Stimulated activated CD4-positive, alpha-beta T cell treated with anti-CD3 and anti-CD28 coated beads, Interleukin-2, amount 100 ng/mL, for 48 hours (primary cell): ENCODE measurements at regions not wholly inside any gene's neighbourhood (a gene's known extent, or its start where the extent isn't known, plus 50 kb on each side); places are given as distances from the start of the nearest gene placed in this dataset.
"Not testable (repeated sequence)": the region's sequence is repeated elsewhere in the genome, so short reads cannot be mapped to it uniquely, and the experiment has no call there.

Experiments
- DNase-seq, 2 donors: peaks; one replicate each; pipeline ENCODE4 v3.0.0-alpha.2; 2020

- no peak for DNase-seq
These were observed 615.2 kb downstream of the TRIML1 start for GRCh38 chr4:188754372-188755002.

GRCh38 chr4:188767496-188767895 lies 628.3 kb downstream of the TRIML1 start:
- DNase-seq, result no peak

- DNase-seq, result no peak
These were observed 639.7 kb downstream of the TRIML1 start for GRCh38 chr4:188778905-188779304.

GRCh38 chr4:188779581-188779980 lies 640.3 kb downstream of the TRIML1 start:
- DNase-seq, result no peak

- DNase-seq, result no peak
These were observed 640.8 kb downstream of the TRIML1 start for GRCh38 chr4:188780028-188780427.

GRCh38 chr4:188780686-188781085 lies 641.4 kb downstream of the TRIML1 start:
- no peak for DNase-seq

- DNase-seq, result no peak
These were observed 642.4 kb downstream of the TRIML1 start for GRCh38 chr4:188781655-188782054.

- no peak for DNase-seq
These were observed 643.9 kb downstream of the TRIML1 start for GRCh38 chr4:188783175-188783574.

GRCh38 chr4:188783606-188784160 lies 644.4 kb downstream of the TRIML1 start:
- DNase-seq, result no peak

GRCh38 chr4:188796600-188796999 lies 657.4 kb downstream of the TRIML1 start:
- not testable (repeated sequence) for DNase-seq

GRCh38 chr4:188797011-188797410 lies 657.8 kb downstream of the TRIML1 start:
- not testable (repeated sequence) for DNase-seq

GRCh38 chr4:188804861-188805260 lies 665.6 kb downstream of the TRIML1 start:
- no peak for DNase-seq

- DNase-seq, result no peak
These were observed 671.9 kb downstream of the TRIML1 start for GRCh38 chr4:188811121-188811520.

- no peak for DNase-seq
These were observed 673.4 kb downstream of the TRIML1 start for GRCh38 chr4:188812644-188813043.

GRCh38 chr4:188818300-188818699 lies 679.1 kb downstream of the TRIML1 start:
- DNase-seq, result no peak

GRCh38 chr4:188819233-188819632 lies 680.0 kb downstream of the TRIML1 start:
- no peak for DNase-seq

GRCh38 chr4:188821500-188821899 lies 682.3 kb downstream of the TRIML1 start:
- no peak for DNase-seq

GRCh38 chr4:188822698-188823097 lies 683.5 kb downstream of the TRIML1 start:
- no peak for DNase-seq

- no peak for DNase-seq
These were observed 685.3 kb downstream of the TRIML1 start for GRCh38 chr4:188824553-188824952.

- DNase-seq, result no peak
These were observed 687.2 kb downstream of the TRIML1 start for GRCh38 chr4:188826393-188826792.

- DNase-seq, result no peak
These were observed 700.5 kb downstream of the TRIML1 start for GRCh38 chr4:188839704-188840103.

GRCh38 chr4:188841523-188841922 lies 702.3 kb downstream of the TRIML1 start:
- DNase-seq, result no peak

- DNase-seq, result no peak
These were observed 715.2 kb downstream of the TRIML1 start for GRCh38 chr4:188854436-188854835.

GRCh38 chr4:188858696-188859095 lies 719.5 kb downstream of the TRIML1 start:
- DNase-seq, result no peak

GRCh38 chr4:188864741-188865140 lies 725.5 kb downstream of the TRIML1 start:
- DNase-seq, result no peak
